Body of pancreas (tissue), 4 donors: ENCODE measurements at regions not wholly inside any gene's neighbourhood (a gene's known extent, or its start where the extent isn't known, plus 50 kb on each side); places are given as distances from the start of the nearest gene placed in this dataset.

Experiments
- POLR2A ChIP-seq, 3 donors: fragments of 450-650 bp; IDR thresholded peaks; one replicate each; pipeline ENCODE4 v1.6.1; 2016; ENCODE audit warnings: antibody characterized with exemption in 3 of 3, mild to moderate bottlenecking in 2 of 3
- TF ChIP-seq, protein P1 (sequence below), 7 experiments: fragments of 450-650 bp in 4 of 7; fragments of 200-600 bp in 3 of 7; sonication (generic) in 3 of 7; IDR thresholded peaks; one replicate each; pipeline ENCODE4 v1.5.1; 2016 to 2019; ENCODE audit warnings: antibody characterized with exemption in 7 of 7

- TF ChIP-seq, protein P1, sequence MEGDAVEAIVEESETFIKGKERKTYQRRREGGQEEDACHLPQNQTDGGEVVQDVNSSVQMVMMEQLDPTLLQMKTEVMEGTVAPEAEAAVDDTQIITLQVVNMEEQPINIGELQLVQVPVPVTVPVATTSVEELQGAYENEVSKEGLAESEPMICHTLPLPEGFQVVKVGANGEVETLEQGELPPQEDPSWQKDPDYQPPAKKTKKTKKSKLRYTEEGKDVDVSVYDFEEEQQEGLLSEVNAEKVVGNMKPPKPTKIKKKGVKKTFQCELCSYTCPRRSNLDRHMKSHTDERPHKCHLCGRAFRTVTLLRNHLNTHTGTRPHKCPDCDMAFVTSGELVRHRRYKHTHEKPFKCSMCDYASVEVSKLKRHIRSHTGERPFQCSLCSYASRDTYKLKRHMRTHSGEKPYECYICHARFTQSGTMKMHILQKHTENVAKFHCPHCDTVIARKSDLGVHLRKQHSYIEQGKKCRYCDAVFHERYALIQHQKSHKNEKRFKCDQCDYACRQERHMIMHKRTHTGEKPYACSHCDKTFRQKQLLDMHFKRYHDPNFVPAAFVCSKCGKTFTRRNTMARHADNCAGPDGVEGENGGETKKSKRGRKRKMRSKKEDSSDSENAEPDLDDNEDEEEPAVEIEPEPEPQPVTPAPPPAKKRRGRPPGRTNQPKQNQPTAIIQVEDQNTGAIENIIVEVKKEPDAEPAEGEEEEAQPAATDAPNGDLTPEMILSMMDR (IDR thresholded peaks at IDR 0.05) = no peak
- no peak for TF ChIP-seq POLR2A (IDR thresholded peaks at IDR 0.05)
Observed at GRCh38 chr20:50261471-50262212, 71.0 kb downstream of the CEBPB start.
